Keratinocyte (primary cell): ENCODE measurements at regions not wholly inside any gene's neighbourhood (a gene's known extent, or its start where the extent isn't known, plus 50 kb on each side); places are given as distances from the start of the nearest gene placed in this dataset.

Experiments
- DNase-seq: peaks from one replicate; pipeline ENCODE4 v3.0.0-alpha.2; 2011; ENCODE audit warnings: low read depth, missing footprints, low spot score
- FAIRE-seq: peaks from 2 replicates; lab custom pipeline; 2011; peaks lifted over from hg19 to GRCh38; lab: Jason Lieb, UNC
- H2AFZ ChIP-seq: 2 replicates; pipeline ENCODE4 v1.6.0; 2012; ENCODE audit warnings: low read length, control low read depth, inconsistent platforms; ENCODE audit not compliant: control insufficient read depth
- H3K27ac ChIP-seq: 2 replicates; pipeline ENCODE4 v1.5.1; 2011; ENCODE audit warnings: low read length; ENCODE audit not compliant: control insufficient read depth, insufficient read depth
- H3K27me3 ChIP-seq: 3 replicates; pipeline ENCODE4 v1.6.0; 2011; ENCODE audit warnings: low read length; ENCODE audit not compliant: control insufficient read depth, insufficient read depth; ENCODE audit errors: extremely low read depth
- H3K36me3 ChIP-seq, 2 experiments: 2 replicates in 1 of 2; 3 replicates in 1 of 2; pipeline ENCODE4 v1.5.1; 2011; ENCODE audit warnings: low read length in 2 of 2, mild to moderate bottlenecking in 1 of 2; ENCODE audit not compliant: control insufficient read depth in 2 of 2, insufficient read depth in 2 of 2; ENCODE audit errors: extremely low read depth in 1 of 2
- H3K4me1 ChIP-seq: 3 replicates; pipeline ENCODE4 v1.5.1; 2011; ENCODE audit warnings: low read length; ENCODE audit not compliant: control insufficient read depth, insufficient read depth; ENCODE audit errors: extremely low read depth
- H3K4me2 ChIP-seq: 3 replicates; pipeline ENCODE4 v1.6.0; 2011; ENCODE audit warnings: low read depth, low read length; ENCODE audit not compliant: control insufficient read depth, insufficient read depth; ENCODE audit errors: extremely low read depth
- H3K4me3 ChIP-seq, 3 experiments: fragments of 200-600 bp in 1 of 3; sonication (generic) in 1 of 3; 2 replicates in 2 of 3; 3 replicates in 1 of 3; pipeline ENCODE4 v1.5.1; 2011 to 2016; ENCODE audit warnings: low read length in 3 of 3, mild to moderate bottlenecking in 3 of 3, control low read depth in 2 of 3, inconsistent platforms in 1 of 3, low read depth in 1 of 3, mixed read lengths in 1 of 3, mixed run types in 1 of 3, moderate library complexity in 1 of 3; ENCODE audit not compliant: control insufficient read depth in 2 of 3, insufficient read depth in 2 of 3; ENCODE audit errors: extremely low read depth in 1 of 3
- H3K79me2 ChIP-seq: 2 replicates; pipeline ENCODE4 v1.6.0; 2012; ENCODE audit warnings: low read length; ENCODE audit not compliant: control insufficient read depth, insufficient read depth
- H3K9ac ChIP-seq: 3 replicates; pipeline ENCODE4 v1.6.0; 2011; ENCODE audit warnings: low read length; ENCODE audit not compliant: control insufficient read depth, insufficient read depth; ENCODE audit errors: extremely low read depth
- H3K9me1 ChIP-seq: 3 replicates; pipeline ENCODE4 v1.6.0; 2011; ENCODE audit warnings: low read length; ENCODE audit not compliant: control insufficient read depth, insufficient read depth; ENCODE audit errors: extremely low read depth
- H3K9me3 ChIP-seq: 2 replicates; pipeline ENCODE4 v1.5.1; 2012; ENCODE audit warnings: low read depth, low read length; ENCODE audit not compliant: control insufficient read depth
- H4K20me1 ChIP-seq: 3 replicates; pipeline ENCODE4 v1.6.0; 2011; ENCODE audit warnings: low read length; ENCODE audit not compliant: control insufficient read depth, insufficient read depth; ENCODE audit errors: extremely low read depth
- CTCF ChIP-seq, 3 experiments: IDR thresholded peaks in 1 of 3; conservative IDR thresholded peaks in 1 of 3; optimal IDR thresholded peaks in 1 of 3; 2 replicates in 2 of 3; 3 replicates in 1 of 3; pipeline versions ENCODE3 to v1.5.1; 2011; ENCODE audit warnings: low read length in 3 of 3, mild to moderate bottlenecking in 3 of 3, moderate library complexity in 2 of 3, control low read depth in 1 of 3, inconsistent platforms in 1 of 3; ENCODE audit not compliant: insufficient read depth in 2 of 3; ENCODE audit errors: extremely low read depth in 1 of 3
- EZH2 ChIP-seq: IDR thresholded peaks from one replicate; pipeline ENCODE4 v1.6.1; 2012; ENCODE audit warnings: inconsistent platforms, mild to moderate bottlenecking, low read length, moderate library complexity
- dilution Hi-C: fragments of 300-500 bp; cut with MboI; formaldehyde crosslinking; loops from one replicate; pipeline ENCODE4 v1.7.0; 2020; ENCODE audit warnings: low sequenced_read_pairs; ENCODE audit not compliant: extremely low pct_ligation_motif_present

- dilution Hi-C loops, result no loop called here
- Histone ChIP-seq H3K79me2 (no peaks in the 10 kb centered on the region), H3K4me3 (no peak overlapping the region), H3K4me2 (no peak overlapping the region), H3K9ac (no peak overlapping the region), H3K27me3 (no peaks in the 10 kb centered on the region), H4K20me1 (no peaks in the 10 kb centered on the region), H3K27ac (no peak overlapping the region), H3K9me3 (peaks cover 2% of the 10 kb centered on the region), H3K9me1 (no peaks in the 10 kb centered on the region), H3K36me3 (no peaks in the 10 kb centered on the region), H2AFZ (no peak overlapping the region), H3K4me1 (no peaks in the 10 kb centered on the region)
- DNase-seq (no peak), FAIRE-seq (no peak)
- TF ChIP-seq CTCF (optimal IDR thresholded peaks at IDR 0.05 in 1 of 3, IDR thresholded peaks at IDR 0.05 in 1 of 3, conservative IDR thresholded peaks at IDR 0.05 in 1 of 3; ENCODE audit: extremely low read depth in 1 of 3, insufficient read depth in 2 of 3, low read length in 3 of 3) (no peak), EZH2 (no peak)
These were observed 826.9 kb downstream of the DCDC2C start for GRCh38 chr2:4530231-4530630.

GRCh38 chr2:4533806-4534205 is 830.4 kb downstream of the DCDC2C start:
- Histone ChIP-seq H3K4me2 (no peak overlapping the region), H2AFZ (no peak overlapping the region), H3K79me2 (no peaks in the 10 kb centered on the region), H3K9me3 (peaks cover 2% of the 10 kb centered on the region), H3K9ac (no peak overlapping the region), H4K20me1 (no peaks in the 10 kb centered on the region), H3K4me3 (no peak overlapping the region), H3K27me3 (no peaks in the 10 kb centered on the region), H3K4me1 (no peaks in the 10 kb centered on the region), H3K27ac (no peak overlapping the region), H3K9me1 (no peaks in the 10 kb centered on the region), H3K36me3 (no peaks in the 10 kb centered on the region)
- FAIRE-seq, result no peak
- dilution Hi-C loops, result no loop called here
- no peak for DNase-seq
- TF ChIP-seq EZH2, result no peak
- no peak for TF ChIP-seq CTCF (optimal IDR thresholded peaks at IDR 0.05 in 1 of 3, IDR thresholded peaks at IDR 0.05 in 1 of 3, conservative IDR thresholded peaks at IDR 0.05 in 1 of 3; ENCODE audit: extremely low read depth in 1 of 3, insufficient read depth in 2 of 3, low read length in 3 of 3)
